Pons (tissue), 1 donor: ENCODE measurements at regions not wholly inside any gene's neighbourhood (a gene's known extent, or its start where the extent isn't known, plus 50 kb on each side); places are given as distances from the start of the nearest gene placed in this dataset.

Experiments
- DNase-seq: peaks from one replicate; pipeline ENCODE4 v3.0.0-alpha.2; 2016; ENCODE audit warnings: low spot score

DNA sequence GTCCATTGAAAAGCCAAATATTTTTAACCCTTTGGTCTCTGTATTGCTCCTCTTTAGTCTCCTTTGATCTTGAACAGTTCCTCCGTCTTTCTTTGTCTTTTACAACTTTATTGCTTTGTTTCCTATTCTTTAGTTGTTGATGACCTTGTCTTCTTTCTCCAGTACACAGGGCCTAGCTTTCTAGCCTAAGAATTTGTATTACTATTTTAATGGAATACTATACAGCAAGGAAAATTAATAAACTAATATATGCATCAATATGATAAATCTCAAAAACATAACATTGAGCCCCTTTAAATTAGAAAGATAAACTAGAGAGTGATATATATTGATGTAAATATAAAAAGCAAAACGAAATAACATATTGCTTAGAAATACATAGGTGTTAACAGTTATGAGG lies 88.7 kb downstream of the NR1D2 start:
- DNase-seq, result no peak

DNA sequence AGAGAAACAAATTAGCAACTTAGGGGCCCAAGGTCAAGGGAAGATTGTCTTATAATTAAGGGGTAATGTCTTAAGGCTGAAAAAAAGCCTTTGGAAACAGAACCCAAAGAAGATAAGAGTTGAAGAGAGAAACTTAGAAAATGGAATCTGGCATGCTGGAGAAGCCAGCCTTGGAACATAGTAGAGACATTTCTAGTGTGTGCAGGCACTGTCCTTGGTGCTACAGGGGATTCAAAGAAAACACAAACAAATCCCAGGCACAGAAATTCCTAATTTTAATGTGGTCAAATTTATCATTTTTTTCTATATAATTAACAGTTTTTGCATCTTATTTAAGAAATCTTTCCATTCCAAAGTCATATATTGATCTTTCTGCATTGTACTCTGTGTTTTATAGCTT lies 89.4 kb downstream of the NR1D2 start:
- no peak for DNase-seq

DNA sequence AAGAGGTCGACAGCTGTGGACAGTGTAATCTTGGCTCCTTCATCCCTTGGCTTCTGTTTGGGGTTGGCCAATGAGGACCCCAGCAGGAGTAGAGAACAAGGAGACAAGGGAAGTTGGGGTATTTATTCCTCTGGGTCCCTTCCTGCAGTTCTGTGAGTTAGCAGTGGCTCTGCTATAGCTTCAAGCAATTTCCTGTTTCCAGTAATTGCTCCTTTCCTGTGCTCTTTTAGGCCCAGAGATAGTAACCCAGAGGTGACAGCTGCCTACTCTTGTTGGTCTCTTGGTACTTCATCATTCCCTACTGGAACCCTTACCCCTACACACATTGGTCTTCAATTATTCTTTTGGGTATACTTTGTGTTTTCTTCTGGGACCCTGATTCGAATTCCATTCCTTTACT lies 92.9 kb downstream of the NR1D2 start:
- DNase-seq, result no peak

DNA sequence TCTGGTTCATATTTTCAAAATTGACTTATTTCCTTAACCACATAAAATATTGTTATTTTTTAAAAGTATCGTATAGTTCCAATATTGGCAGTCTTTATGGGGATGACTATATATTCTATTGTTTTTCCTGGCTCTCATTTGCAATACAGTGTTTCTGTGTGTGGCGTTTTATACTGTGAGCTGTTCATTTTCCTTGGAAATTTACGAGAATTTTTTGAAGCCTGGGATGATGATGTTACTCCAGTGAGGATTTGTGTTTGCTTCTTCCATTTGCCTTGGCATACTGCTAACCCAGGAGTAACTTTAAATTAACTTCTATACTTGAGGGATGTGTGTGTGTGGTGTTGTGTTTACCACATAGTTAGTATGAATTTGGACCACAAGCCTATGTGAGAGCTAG lies 95.2 kb downstream of the NR1D2 start:
- DNase-seq, result no peak

DNA sequence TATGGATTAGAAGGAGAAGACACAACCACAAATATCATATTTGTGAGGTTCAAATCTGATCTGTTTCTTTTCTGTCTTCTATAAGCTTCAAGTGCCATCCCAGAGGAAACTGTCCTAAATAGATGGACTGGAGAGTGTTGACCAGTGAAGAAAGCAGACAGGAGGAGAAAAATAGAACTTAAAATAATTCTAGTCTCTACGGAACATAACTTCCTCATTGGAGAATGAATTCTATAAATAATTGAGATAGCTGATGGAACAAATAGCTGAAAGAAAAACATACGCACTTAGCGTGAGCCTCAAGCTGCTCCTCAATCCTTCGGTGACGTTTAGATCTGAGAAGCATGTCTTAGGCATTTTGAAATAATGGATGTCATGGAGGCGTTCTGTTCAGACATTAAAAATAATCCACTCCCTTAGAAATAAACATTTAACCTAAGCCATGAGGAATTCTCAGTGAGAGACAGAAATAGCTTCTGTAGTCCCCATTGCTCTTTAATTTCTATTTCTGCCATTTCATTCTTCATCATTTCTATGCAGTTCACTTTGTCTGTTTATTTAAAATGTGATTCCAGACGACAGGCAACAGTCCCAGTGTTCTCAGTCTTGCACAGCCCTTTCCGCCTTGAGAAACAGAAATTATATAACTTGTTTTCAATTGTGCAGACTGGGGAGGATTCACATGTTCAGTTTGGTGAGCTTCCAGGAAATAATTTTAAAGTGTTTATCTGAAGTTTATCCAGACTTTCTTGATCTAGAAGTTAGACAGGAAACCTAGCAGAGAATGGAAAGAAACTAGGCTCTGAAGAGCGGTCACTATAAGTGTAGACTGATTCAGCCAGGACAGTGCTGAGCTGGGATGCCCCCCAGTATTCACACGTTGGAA lies 97.3 kb downstream of the NR1D2 start:
- peak; percentile 49 for DNase-seq

DNA sequence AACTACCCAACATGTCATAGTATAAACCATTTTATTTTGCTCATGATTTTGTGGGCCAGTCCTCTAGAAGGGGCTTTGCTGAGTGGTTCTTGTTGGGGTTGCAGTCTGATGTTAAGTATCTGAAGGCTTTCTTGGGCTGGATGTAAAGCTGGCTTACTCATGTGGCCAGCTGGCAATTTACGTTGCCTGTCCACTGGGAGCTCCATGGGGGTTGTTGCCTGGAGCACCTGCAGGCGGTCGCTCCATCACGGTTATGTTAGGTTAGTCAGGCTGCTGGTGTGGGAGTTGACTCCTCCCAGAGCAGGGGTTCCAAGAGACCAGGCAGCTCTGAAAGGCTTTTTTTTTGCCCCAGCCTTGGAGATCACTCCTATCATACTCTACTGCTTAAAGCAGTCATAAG lies 98.1 kb downstream of the NR1D2 start:
- no peak for DNase-seq

DNA sequence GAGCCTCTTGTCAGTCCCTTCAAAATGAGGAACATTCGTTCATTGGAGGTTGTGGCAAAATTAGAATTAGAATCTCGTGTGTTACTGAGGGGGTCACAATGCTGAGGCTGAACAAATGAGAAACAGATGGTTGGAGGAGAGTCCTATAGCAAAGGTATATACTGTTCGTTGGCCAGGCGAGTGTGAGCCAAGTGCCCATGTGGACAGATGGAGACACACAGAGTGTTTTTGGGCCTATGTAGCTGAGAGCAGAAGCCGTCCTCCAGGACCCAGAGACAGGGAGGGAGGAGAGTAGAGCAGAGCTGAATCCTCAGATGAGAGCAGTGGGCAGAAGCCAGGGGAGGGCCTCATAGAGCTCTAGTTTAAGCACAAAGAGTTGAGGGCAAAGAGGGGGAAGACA lies 98.9 kb downstream of the NR1D2 start:
- no peak for DNase-seq

- no peak for DNase-seq
These were observed 101.1 kb downstream of the NR1D2 start for GRCh38 chr3:24046214-24046613.

DNA sequence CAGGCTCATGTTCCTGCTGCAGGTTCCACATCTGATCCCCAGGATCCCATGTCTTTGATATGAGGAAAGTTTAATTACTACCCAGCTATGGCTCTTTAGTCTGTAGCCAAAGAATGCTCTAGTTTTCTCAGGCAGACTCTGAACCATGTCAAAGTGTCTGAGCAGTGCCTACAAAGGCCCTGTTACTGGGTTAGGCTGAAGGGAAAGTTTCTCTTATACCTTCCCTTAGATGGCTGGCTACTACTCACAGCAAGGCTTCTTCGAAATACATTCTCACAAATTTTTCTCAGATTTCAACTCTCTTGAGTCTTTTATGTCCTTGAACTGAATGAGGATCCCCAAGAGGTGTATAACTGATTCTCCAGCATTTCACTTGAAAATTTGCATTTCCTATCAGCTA lies 102.4 kb downstream of the NR1D2 start:
- DNase-seq, result no peak

DNA sequence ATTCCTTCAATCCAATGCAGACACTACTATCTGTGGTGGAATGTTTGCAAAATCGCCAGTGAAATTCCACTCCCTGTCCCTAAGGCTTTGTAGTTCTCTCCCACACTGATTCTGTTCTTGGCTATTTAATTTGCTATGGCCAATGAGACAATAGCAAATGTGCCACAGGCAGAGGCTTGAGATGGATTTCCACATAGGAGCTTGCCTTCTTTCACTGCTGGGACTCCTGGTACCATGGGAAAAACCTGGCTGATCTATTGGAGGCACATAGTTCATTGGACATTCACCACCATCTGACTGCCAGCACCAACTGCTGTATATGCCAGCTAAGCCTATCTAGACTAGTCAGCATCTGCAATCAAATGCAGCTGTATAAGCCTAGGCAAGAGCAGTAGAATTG lies 103.8 kb downstream of the NR1D2 start:
- DNase-seq, result no peak

- no peak for DNase-seq
These were observed 107.4 kb downstream of the NR1D2 start for GRCh38 chr3:24052446-24052845.

DNA sequence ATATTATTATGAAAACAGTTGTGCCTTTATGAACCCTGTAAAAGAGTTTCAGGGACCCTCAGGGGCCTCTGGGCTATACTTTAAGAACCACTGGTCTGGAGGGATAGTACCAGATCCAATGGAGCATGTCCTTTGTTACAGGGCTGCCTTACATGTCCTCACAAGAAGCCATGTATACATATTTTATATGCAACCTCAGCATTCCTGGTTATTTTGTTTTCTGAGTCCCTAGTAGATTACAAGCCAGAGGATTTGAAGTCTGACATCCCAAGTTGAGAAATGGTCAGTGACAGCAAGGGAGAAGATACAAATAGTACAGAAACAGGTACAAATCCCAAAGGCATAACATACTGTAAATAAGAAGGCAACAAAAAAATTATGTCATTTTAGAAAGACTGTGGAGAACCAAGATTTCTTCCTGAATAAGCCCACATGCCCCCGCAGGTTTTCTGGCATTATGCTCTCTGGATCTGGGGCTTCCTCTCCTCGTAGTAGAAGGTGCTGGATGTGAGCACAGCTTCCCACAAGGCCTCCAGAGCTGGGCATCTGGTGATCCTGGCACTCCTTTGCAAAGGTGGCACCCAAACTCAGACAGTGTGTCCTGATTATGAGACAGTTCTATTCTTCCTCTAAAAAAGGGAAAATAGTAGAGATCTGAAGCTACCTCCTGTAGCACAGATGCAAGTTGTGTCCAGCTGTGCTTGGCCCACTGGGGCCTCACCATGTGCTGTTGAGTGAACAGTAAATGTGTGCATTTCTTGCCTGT lies 114.0 kb downstream of the NR1D2 start:
- no peak for DNase-seq

DNA sequence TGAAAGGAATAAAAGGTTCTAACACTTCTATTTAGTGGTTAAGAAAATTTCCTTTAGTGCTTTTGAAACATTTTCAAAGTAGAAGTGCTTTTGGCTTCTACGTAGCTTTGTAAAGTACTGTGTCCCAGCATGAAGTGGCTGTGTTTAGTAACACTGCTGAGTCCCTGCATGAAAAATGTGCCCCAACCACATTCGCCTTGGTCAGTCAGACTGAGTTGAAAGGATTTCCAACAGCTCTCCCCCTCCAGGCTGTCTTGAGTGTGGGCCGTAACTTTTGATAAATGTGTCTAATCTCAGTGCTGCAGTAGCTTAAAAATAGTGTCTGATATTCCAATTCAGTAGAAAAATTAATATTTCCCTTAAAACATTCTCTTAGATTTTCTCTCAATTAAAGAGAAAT lies 115.0 kb downstream of the NR1D2 start:
- DNase-seq, result no peak

DNA sequence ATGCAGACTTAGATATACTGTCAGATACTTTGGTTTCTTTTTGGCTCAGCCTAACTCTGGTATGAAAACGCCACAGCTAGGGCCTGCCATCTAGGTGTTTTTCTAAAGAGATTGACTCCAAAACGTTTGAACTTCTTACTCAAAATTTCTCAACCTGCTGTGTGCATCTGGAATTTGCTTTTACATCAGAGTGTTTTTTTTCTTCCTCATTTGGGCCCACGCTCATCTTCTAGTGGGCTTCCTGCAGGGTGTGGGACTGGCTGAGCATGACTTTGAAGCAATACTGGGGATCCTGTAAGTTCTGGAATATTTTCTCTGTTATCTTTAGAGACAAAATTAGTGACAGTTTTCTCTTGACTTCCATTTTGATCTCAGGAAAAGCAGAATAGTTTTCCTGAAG lies 117.8 kb downstream of the NR1D2 start:
- DNase-seq, result no peak
